Keratinocyte (primary cell): ENCODE measurements at regions not wholly inside any gene's neighbourhood (a gene's known extent, or its start where the extent isn't known, plus 50 kb on each side); places are given as distances from the start of the nearest gene placed in this dataset.

Source experiments
- EZH2 ChIP-seq: IDR thresholded peaks from one replicate; pipeline ENCODE4 v1.6.1; 2012; ENCODE audit warnings: inconsistent platforms, mild to moderate bottlenecking, low read length, moderate library complexity
- TF ChIP-seq, protein P1 (sequence below), 3 experiments: IDR thresholded peaks in 1 of 3; conservative IDR thresholded peaks in 1 of 3; optimal IDR thresholded peaks in 1 of 3; 2 replicates in 2 of 3; 3 replicates in 1 of 3; pipeline versions ENCODE3 to v1.5.1; 2011; ENCODE audit warnings: low read length in 3 of 3, mild to moderate bottlenecking in 3 of 3, moderate library complexity in 2 of 3, control low read depth in 1 of 3, inconsistent platforms in 1 of 3; ENCODE audit not compliant: insufficient read depth in 2 of 3; ENCODE audit errors: extremely low read depth in 1 of 3

DNA sequence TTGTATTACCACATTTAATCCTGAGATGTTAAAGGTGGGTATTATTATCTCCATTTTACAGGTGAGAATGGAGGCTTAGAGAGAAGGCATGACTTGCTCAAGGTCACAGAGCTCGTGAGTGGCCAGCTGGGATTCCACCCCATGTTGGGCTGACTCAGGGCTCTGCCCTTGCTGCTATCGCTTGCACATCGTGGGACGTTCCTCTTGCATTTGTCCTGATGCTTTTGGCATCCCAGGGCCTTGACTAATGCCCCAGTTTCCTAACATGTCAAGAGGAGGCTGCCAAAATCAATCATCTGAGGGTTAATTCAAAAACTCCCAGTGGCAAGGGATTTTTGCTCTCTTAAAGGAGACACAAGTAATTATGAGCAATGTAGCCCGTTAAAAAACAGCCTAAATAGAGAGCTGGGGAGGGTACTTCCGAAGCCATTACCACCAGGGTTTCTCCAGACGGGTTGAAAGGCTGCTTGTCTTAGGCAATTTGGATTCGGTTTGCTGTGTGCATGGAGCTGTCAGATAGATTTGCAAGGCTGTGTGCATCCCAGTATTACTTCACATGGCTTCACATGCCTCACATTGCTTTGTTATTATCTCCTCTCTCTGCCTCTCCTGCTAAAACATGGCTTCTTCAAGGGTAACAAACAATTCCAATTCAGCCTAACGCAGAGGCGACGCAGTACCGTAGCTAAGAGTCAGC is 347.4 kb downstream of the DRD1 start:
- TF ChIP-seq, protein P1, sequence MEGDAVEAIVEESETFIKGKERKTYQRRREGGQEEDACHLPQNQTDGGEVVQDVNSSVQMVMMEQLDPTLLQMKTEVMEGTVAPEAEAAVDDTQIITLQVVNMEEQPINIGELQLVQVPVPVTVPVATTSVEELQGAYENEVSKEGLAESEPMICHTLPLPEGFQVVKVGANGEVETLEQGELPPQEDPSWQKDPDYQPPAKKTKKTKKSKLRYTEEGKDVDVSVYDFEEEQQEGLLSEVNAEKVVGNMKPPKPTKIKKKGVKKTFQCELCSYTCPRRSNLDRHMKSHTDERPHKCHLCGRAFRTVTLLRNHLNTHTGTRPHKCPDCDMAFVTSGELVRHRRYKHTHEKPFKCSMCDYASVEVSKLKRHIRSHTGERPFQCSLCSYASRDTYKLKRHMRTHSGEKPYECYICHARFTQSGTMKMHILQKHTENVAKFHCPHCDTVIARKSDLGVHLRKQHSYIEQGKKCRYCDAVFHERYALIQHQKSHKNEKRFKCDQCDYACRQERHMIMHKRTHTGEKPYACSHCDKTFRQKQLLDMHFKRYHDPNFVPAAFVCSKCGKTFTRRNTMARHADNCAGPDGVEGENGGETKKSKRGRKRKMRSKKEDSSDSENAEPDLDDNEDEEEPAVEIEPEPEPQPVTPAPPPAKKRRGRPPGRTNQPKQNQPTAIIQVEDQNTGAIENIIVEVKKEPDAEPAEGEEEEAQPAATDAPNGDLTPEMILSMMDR (optimal IDR thresholded peaks at IDR 0.05 in 1 of 3, IDR thresholded peaks at IDR 0.05 in 1 of 3, conservative IDR thresholded peaks at IDR 0.05 in 1 of 3; ENCODE audit: extremely low read depth in 1 of 3, insufficient read depth in 2 of 3, low read length in 3 of 3): no peak
- TF ChIP-seq EZH2: no peak
